ENCODE measurements at regions not wholly inside any gene's neighbourhood (a gene's known extent, or its start where the extent isn't known, plus 50 kb on each side); places are given as distances from the start of the nearest gene placed in this dataset.

DNA sequence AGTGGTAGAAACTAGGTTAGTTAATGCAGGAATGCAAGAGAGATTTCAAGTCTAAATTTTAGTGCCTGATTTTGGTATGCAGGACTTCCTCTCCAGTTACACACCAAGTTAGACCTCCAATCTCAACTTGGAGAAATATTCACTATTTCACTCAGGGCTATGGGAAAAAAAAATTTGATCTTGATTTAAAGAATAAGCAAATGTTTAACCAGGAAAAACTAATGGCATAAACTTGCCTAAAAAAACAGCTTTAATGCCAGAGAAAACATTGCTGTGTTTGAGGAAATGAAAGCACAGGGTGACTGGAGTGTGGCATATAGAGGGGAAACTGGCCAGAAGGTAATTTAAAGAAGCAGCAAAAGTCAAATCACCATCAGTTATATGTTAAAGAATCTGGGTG lies 575.4 kb upstream of the LRRC4C start:
- Mint-ChIP-seq H3K4me1 (ENCODE audit: low read depth, unreplicated experiment) (no peaks in the 10 kb centered on the region), H3K36me3 (ENCODE audit: insufficient read depth, unreplicated experiment) (no peaks in the 10 kb centered on the region), H3K27ac (ENCODE audit: unreplicated experiment) (no peak overlapping the region), H3K9me3 (ENCODE audit: low read depth, unreplicated experiment) (peaks cover 6% of the 10 kb centered on the region), H3K27me3 (ENCODE audit: unreplicated experiment) (no peaks in the 10 kb centered on the region), H3K4me3 (ENCODE audit: low read depth, unreplicated experiment) (no peak overlapping the region)
- CTCF ChIA-PET, result no interaction called here
- DNase-seq, result no peak
- TF ChIP-seq, protein P1, sequence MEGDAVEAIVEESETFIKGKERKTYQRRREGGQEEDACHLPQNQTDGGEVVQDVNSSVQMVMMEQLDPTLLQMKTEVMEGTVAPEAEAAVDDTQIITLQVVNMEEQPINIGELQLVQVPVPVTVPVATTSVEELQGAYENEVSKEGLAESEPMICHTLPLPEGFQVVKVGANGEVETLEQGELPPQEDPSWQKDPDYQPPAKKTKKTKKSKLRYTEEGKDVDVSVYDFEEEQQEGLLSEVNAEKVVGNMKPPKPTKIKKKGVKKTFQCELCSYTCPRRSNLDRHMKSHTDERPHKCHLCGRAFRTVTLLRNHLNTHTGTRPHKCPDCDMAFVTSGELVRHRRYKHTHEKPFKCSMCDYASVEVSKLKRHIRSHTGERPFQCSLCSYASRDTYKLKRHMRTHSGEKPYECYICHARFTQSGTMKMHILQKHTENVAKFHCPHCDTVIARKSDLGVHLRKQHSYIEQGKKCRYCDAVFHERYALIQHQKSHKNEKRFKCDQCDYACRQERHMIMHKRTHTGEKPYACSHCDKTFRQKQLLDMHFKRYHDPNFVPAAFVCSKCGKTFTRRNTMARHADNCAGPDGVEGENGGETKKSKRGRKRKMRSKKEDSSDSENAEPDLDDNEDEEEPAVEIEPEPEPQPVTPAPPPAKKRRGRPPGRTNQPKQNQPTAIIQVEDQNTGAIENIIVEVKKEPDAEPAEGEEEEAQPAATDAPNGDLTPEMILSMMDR (IDR thresholded peaks at IDR 0.05; ENCODE audit: unreplicated experiment), result no peak
- no TSS peak for BruUV-seq (replicated peaks)
- intact Hi-C loops (cut with micrococcal nuclease; ENCODE audit: unreplicated experiment), result no loop called here

- Mint-ChIP-seq H3K27ac (ENCODE audit: unreplicated experiment) (no peak overlapping the region), H3K27me3 (ENCODE audit: unreplicated experiment) (no peaks in the 10 kb centered on the region), H3K9me3 (ENCODE audit: low read depth, unreplicated experiment) (peaks cover 4% of the 10 kb centered on the region), H3K4me1 (ENCODE audit: low read depth, unreplicated experiment) (no peaks in the 10 kb centered on the region), H3K36me3 (ENCODE audit: insufficient read depth, unreplicated experiment) (no peaks in the 10 kb centered on the region), H3K4me3 (ENCODE audit: low read depth, unreplicated experiment) (no peak overlapping the region)
- BruUV-seq (replicated peaks), result no TSS peak
- TF ChIP-seq, protein P1 (IDR thresholded peaks at IDR 0.05; ENCODE audit: unreplicated experiment), result no peak
- CTCF ChIA-PET, result no interaction called here
- intact Hi-C loops (cut with micrococcal nuclease; ENCODE audit: unreplicated experiment), result no loop called here
- DNase-seq, result no peak
Observed at GRCh38 chr11:42036201-42036600, 576.7 kb upstream of the LRRC4C start.

GRCh38 chr11:42043312-42043711 lies 583.9 kb upstream of the LRRC4C start:
- Mint-ChIP-seq H3K4me1 (ENCODE audit: low read depth, unreplicated experiment) (no peaks in the 10 kb centered on the region), H3K36me3 (ENCODE audit: insufficient read depth, unreplicated experiment) (no peaks in the 10 kb centered on the region), H3K9me3 (ENCODE audit: low read depth, unreplicated experiment) (peaks cover 11% of the 10 kb centered on the region), H3K27ac (ENCODE audit: unreplicated experiment) (no peak overlapping the region), H3K4me3 (ENCODE audit: low read depth, unreplicated experiment) (no peak overlapping the region), H3K27me3 (ENCODE audit: unreplicated experiment) (no peaks in the 10 kb centered on the region)
- intact Hi-C loops (cut with micrococcal nuclease; ENCODE audit: unreplicated experiment), result no loop called here
- CTCF ChIA-PET, result no interaction called here
- TF ChIP-seq, protein P1 (IDR thresholded peaks at IDR 0.05; ENCODE audit: unreplicated experiment), result no peak
- no TSS peak for BruUV-seq (replicated peaks)
- DNase-seq, result no peak

- Mint-ChIP-seq H3K4me3 (ENCODE audit: low read depth, unreplicated experiment) (no peak overlapping the region), H3K36me3 (ENCODE audit: insufficient read depth, unreplicated experiment) (no peaks in the 10 kb centered on the region), H3K4me1 (ENCODE audit: low read depth, unreplicated experiment) (no peaks in the 10 kb centered on the region), H3K27me3 (ENCODE audit: unreplicated experiment) (no peaks in the 10 kb centered on the region), H3K9me3 (ENCODE audit: low read depth, unreplicated experiment) (peaks cover 16% of the 10 kb centered on the region), H3K27ac (ENCODE audit: unreplicated experiment) (no peak overlapping the region)
- no TSS peak for BruUV-seq (replicated peaks)
- intact Hi-C loops (cut with micrococcal nuclease; ENCODE audit: unreplicated experiment), result no loop called here
- no peak for DNase-seq
- TF ChIP-seq, protein P1 (IDR thresholded peaks at IDR 0.05; ENCODE audit: unreplicated experiment), result no peak
- CTCF ChIA-PET, result no interaction called here
Observed at GRCh38 chr11:42047637-42048555, 588.4 kb upstream of the LRRC4C start.
